Ecto neural progenitor cell (in vitro differentiated cells): ENCODE measurements at regions not wholly inside any gene's neighbourhood (a gene's known extent, or its start where the extent isn't known, plus 50 kb on each side); places are given as distances from the start of the nearest gene placed in this dataset.
"Not testable (repeated sequence)": the region's sequence is repeated elsewhere in the genome, so short reads cannot be mapped to it uniquely, and the experiment has no call there.

Source experiments
- DNase-seq: peaks from one replicate; pipeline ENCODE4 v3.0.0-alpha.2; 2018; ENCODE audit warnings: low spot score

DNA sequence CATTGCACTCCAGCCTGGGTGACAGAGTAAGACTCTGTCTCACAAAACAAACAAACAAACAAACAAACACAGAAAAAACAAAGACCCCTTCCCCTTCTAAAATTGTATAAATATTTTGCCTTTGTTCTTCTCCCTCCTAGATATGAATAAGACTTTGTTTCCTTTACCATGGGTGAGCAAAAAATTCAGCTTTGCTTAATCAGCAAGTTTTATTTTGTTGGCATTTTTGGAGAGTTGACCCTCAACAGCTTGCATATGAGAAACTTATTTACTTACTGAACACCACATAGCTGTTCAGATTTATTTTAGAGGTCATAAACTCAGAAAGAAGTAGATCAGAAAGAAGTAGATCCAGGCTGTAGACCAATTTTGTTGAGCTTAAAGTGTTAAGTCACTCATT, 395.2 kb upstream of the TOM1L1 start:
- no peak for DNase-seq

- DNase-seq = no peak
Observed at GRCh38 chr17:54518706-54519105, 381.9 kb upstream of the TOM1L1 start.

DNA sequence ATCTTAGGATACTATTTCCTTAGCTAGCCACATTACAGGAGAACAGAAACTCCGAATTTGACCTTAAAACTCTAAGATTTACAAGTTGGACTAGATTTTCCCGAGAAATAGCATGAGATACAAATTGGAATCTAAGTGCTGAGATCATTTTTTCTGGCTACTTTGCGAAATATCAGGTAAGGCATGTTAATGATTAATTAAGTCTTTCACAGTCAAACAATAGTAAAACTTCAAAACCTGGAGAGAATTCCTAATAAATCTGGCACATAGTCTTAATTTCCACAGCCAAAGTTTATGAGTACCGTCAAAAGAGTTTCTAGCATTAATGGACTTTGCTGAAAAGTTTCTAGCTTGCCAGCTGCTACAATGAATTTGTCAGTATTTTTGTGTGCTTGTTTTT, 379.5 kb upstream of the TOM1L1 start:
- no peak for DNase-seq

DNA sequence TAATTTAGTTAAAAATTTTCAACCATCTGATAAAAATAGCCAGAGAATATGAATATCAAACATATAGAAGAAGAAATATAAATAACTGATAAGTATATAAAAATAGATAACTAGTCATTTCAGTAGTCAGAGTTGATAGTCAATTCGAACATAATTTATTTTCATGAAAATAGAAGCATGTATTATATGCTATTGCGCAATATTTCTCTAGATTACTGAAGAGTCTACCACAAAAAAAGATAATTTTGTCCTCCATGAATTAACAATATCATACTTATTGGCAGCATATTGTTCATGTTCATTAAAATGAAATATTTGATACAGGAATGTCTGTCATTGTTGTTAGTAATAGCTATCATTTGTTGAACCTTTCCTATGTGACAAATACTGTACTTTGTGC, 376.2 kb upstream of the TOM1L1 start:
- DNase-seq = no peak

GRCh38 chr17:54527941-54528340, 372.7 kb upstream of the TOM1L1 start:
- no peak for DNase-seq

DNA sequence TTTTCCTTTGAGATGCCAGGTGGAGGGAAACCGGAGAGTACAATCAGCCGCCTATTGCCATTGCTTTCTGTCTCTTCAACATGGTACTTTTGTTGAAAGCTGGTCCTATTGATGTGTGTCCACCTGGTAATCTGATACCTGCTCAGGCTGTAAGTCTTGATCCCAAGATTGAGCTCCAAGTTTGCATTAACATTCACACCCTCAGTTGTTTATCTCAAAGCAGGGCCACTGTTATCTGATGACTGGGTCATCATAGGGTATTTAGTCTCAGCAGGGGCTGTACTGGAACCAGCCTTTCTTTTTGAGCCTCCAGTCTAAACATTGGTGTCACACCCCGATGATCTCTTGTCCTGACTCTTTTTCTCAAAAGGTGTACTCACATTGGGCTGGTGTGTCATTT, 370.3 kb upstream of the TOM1L1 start:
- no peak for DNase-seq

DNA sequence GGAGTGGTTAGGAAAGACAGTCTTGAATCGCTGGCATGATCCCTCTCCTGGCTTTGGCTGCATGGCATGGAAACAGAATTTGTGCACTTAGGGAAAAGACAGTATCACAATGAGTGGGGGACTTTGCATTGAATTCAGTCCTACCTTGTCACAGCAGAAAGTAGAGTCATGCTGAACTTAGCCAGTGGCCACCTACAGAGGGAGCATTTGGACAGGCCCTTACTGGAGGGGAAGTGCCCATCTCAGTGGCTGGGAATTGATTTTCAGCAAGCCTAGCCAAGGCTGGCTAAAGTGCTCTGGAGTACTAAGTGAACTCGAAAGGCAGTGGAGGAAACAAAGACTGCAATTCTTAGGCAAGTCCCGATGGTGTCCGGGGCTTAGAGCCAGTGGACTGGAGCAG, 364.3 kb upstream of the TOM1L1 start:
- DNase-seq = no peak

GRCh38 chr17:54537656-54538055, 363.0 kb upstream of the TOM1L1 start:
- DNase-seq = no peak

GRCh38 chr17:54544249-54544648, 356.4 kb upstream of the TOM1L1 start:
- DNase-seq = peak; percentile 75

- no peak for DNase-seq
Observed at GRCh38 chr17:54559883-54560282, 340.8 kb upstream of the TOM1L1 start.

DNA sequence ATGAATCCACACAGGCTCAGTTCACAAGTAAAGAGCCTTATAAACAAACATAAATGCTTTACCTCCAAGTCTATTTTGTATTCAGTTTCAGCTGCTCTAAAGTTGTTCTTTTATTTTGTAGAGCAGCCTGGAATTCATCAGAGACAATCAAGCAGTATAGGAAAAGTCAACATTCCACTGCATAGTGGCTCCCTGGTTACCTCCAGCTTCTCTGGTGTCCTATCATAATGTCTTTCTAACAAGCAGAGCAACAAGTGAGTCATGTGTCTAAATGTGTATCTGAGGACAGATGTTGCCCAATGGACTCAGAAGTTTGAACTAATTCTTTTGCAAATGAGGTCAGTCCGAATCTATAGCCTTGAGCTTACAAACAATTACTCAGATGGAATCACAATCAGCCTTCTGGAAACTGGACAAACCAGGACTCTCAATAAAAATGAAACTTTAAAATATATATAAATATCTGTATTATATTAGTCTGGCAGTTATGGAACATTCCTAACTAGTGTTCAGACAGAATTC, 292.0 kb upstream of the TOM1L1 start:
- no peak for DNase-seq

- DNase-seq = no peak
Observed at GRCh38 chr17:54620399-54620978, 280.2 kb upstream of the TOM1L1 start.

- no peak for DNase-seq
Observed at GRCh38 chr17:54623746-54624145, 276.9 kb upstream of the TOM1L1 start.

DNA sequence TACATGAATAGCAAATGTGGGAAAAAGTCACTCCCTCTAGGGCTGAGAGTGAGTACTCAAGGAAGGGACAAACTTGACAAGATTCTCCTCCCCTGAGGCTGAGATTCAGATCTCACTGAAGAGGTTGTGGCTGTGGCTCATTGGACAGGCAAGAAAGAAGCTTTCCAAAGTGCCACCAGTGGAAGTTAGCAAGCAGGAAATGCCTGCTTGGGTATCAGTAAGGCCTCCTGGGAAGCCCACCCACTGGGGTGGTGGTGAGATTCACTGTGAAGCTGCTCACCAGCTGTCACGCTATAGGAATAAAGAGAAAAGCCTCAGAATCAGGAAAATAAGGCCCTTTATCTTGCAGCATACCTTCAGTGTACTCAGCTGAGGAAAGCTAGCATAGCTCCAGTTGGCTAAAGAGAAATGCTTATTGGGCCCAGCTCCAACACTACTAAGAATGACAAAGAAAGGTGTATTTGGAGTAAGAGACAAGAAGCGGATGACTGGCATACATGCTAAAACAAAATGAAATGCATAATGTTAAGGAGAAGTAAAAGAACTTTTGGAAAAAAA, 274.4 kb upstream of the TOM1L1 start:
- peak; percentile 53 for DNase-seq

GRCh38 chr17:54639426-54639825, 261.2 kb upstream of the TOM1L1 start:
- not testable (repeated sequence) for DNase-seq

DNA sequence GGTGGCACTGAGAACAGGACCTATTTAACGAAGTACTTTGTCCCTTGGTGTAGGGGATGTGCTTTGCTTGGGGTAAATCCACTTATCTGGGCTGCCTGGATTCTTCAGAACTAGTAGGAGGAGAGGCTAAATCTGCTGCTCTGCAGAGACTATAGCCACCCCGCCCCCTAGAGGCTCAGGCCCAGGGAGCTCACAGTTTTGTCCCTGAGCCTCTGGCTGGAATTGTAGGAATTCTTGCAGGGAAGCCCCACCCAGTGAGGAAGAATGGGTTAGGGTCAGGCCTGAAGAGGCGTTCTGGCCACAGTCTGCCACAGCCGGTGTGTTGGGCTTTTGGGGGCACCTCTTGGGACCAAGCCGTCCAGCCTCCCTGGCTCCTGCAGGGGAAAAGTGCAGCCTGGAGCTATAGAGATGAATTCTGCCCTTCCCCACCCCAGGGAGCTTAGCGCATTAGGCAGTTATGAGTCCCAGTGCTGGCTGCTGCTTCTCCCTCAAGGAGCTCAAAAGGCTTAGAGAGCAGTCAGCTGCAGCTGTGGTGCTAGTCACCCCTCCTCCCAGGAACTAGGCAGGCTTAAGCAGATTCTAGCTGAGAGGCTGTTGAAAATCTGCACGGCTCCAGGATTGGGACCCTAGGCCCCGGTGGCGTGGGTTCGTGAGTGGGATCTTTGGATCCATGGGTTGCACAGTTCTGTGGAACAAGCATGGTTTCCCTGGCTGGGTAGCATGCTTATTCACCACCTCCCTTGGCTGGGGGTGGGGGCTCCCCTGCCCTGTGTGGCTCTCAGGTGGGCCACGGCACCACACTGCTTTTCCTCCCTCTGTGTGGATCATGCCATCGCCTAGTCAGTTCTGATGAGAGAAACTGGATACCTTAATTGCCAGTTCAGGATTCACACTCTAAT, 237.4 kb upstream of the TOM1L1 start:
- peak; percentile 51 for DNase-seq

- DNase-seq = no peak
Observed at GRCh38 chr17:54666559-54666958, 234.1 kb upstream of the TOM1L1 start.

DNA sequence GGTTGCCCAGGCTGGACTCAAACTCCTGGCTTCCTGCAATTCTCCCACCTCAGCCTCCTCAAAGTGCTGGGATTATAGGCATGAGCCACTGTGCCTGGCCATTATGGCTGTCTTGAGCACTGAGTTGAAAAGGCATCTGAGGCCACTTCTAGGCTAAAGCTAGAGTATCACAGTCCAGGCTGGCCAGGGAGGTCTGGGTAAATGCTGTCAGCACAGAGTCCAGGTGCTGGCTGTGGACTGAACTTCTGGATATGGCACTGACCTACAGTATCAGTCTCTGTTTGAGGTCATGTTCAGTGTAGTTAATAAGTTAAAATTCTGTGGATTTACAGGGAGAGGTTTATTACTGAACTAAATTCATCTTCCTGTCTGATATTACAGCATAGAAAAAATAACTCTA, 222.5 kb upstream of the TOM1L1 start:
- DNase-seq = no peak

GRCh38 chr17:54680410-54680809, 220.2 kb upstream of the TOM1L1 start:
- DNase-seq = no peak

GRCh38 chr17:54694287-54694887, 206.3 kb upstream of the TOM1L1 start:
- DNase-seq = no peak

GRCh38 chr17:54712798-54713197, 187.9 kb upstream of the TOM1L1 start:
- not testable (repeated sequence) for DNase-seq

- DNase-seq = no peak
Observed at GRCh38 chr17:54718286-54718685, 182.4 kb upstream of the TOM1L1 start.

DNA sequence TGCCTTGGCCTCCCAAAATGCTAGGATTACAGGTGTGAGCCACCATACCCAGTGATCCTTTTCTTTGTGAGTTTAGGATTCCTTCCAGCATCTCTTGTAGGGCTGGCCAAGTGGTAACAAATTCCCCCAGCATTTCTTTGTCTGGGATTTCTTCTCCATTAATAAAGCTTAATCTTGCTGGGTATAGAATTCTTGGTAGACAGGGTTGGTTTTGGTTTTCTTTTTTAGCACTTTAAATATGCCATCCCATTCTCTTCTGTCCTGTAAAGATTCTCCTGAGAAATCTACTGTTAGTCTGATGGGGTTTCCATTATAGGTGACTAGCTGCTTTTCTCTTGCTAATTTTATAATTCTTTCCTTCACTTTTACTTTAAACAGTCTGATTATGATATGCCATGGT, 173.0 kb upstream of the TOM1L1 start:
- DNase-seq = no peak
